ENCODE measurements at regions not wholly inside any gene's neighbourhood (a gene's known extent, or its start where the extent isn't known, plus 50 kb on each side); places are given as distances from the start of the nearest gene placed in this dataset.
"Not testable (repeated sequence)": the region's sequence is repeated elsewhere in the genome, so short reads cannot be mapped to it uniquely, and the experiment has no call there.

DNA sequence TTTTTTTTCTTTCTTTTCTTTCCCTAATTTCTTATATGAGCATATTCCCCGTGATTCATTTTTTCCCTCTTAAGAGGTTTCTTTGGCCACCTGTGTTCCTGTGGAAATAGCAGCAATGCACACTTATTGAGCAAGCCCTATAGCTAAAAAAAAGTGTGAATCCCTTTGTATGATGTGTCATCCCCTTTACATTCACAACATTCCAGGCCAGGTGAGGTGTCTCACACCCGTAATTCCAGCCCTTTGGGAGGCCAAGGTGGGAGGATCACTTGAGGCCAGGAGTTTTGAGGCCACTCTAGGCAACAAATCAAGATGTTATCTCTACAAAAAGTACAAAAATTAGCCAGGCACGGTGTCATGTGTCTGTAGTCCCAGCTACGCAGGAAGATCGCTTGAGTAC, 700.4 kb upstream of the TBX3 start:
- DNase-seq, result no peak

DNA sequence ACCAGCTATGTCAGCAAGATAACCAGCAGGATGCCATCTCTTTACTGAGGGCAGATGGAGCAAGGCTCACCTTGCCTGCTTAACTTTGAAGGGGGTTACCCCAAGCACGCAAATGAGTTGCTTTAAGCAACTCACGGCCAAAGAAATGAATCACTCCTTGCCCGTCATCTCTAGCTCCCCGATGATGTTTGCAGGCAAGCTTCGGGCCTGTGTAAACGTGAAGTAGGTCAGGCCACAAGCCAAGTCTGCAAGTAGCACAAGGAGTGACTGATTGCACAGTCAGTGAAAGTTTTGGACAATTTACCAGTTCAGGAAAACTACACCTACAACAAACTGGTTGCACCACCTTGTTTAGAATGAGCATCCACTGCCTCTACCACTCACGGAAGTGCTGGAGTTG, 699.7 kb upstream of the TBX3 start:
- no peak for DNase-seq

DNA sequence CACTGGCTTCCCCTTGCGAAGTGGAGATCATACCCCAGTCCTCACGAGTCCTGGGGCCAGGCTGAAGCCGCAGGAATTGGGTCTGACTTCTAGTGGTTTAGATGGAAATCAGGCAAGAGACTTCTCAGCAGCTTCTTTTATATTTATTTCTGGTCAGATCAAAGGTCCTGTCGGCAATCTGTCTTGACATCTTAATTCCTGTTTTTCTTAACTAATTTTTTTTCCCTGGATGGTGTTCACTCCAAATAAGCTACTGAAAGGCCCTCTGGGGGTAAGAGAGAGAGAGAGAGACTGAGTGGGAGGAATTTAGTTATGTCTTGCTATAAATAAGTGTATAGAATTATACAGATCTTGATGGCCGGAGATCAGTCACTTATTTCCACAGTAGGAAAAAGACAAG, 698.7 kb upstream of the TBX3 start:
- DNase-seq, result no peak

DNA sequence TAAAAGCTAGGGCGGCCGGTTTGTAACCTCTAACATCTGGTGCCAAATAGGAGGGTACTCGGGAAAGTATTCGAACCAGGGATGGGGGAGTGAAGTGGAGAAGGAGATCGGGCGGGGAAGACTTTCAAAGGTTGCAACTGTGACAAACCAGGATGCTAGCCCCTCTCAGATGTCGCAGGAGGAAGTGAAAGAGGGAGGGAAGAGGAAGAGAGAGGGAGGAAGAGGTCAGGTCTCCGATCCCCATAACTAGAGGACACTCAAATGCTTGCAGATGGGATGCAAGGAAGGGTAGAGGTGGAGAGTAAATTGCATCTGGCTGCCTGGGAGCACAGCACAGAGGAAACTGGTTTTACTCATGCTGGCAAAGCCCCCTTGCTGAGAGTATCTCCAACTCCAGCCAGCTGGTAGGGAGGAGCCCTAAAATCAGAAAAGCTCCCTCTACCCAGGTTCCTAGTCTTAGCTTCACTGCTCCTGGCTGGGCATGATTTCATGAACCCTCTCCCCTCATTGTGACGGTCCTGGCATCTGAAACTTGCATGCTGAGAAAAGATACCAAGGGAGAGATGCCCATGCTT, 696.7 kb upstream of the TBX3 start:
- no peak for DNase-seq

DNA sequence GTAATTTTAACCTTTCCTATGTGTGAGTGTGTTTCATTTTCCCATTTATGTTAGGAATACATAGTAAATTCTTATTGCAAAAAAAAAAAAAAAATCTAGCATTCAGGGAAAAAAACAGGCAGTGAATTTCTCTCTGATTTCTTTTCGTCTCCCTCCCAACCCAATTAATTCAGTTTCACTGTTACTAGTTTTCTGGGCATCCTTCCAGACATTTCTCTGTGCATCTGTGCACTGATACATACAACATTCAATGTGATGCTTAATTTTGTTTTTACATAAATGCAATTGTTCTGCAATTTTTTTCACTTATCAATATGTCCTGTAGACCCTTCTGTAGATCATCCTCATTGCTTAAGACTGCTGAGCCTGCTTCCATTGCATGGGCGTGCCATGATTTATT, 694.3 kb upstream of the TBX3 start:
- DNase-seq, result no peak

DNA sequence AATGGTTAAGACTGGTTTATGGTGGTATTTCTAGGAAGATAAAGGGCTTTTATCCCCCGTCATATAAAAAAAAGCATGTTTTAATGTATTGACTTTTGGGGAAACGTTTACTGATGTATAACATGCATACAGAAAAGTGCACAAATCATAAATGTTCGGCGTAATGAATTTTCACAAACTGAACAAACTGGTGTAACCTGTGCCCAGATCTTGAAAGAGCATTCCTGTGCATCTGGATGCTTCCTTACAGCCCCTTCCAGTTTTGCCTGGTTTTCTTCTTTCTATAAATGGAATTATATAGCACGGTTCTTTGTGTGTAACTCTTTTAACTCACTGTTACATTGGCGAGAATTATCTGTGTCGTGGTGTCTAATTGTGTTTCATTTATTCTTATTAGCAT, 693.8 kb upstream of the TBX3 start:
- DNase-seq, result no peak

DNA sequence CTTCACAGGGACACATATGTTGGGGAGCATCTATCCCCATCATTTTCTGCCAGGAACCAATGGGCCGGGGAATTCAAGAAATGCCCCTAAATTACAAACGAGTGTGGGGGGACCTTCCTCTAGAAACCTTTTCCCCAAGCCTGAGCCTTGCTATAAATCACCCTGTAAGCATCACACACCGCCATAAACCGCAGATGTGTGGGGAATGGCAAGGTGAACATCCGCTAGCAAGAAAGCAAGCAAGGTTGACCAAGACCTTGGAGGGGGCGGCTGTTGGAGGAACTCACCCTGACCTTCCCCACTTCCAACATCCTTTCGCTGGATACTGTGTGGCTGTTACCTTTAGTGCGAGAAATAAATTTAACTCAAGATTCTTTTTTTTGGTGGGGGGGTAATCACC, 693.3 kb upstream of the TBX3 start:
- DNase-seq, result no peak

DNA sequence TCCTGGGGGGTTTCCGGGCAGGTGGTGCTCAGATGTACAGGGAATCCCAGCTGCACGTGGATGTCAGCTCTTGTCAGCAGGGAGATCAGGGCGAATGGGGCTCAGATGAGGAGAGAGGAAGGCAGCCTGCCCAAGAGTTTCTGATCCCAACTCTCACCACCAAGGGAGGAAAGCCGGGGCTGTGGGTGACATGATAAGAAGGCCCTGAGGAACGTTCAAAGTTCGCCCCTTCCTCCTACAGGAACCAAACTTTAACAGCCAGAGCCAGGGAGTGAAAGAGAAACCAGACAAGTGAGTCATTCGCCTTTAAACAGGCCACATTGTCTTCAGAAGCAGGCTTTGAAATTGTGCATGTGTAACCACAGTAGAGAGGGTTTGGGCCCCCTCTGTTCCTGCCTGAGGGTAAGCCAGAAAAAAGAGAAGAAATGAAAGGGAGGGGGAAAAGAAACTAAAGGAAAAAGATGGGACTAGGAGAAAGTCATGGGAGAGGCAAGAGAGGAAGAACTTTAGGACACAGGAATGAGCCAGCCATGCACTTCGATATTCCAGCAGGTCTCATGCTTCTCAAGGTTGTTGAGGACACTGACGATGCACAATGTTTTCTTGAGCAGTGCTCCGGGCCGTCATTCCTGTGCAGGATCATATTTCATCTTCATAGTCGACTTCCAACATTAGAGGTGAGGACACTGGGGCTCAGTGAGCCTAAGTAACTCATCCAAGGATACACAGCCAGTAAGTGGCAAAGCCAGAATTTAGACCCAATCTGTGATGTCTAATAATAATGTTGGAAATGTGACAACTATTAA, 691.4 kb upstream of the TBX3 start:
- DNase-seq, result peak; percentile 96

DNA sequence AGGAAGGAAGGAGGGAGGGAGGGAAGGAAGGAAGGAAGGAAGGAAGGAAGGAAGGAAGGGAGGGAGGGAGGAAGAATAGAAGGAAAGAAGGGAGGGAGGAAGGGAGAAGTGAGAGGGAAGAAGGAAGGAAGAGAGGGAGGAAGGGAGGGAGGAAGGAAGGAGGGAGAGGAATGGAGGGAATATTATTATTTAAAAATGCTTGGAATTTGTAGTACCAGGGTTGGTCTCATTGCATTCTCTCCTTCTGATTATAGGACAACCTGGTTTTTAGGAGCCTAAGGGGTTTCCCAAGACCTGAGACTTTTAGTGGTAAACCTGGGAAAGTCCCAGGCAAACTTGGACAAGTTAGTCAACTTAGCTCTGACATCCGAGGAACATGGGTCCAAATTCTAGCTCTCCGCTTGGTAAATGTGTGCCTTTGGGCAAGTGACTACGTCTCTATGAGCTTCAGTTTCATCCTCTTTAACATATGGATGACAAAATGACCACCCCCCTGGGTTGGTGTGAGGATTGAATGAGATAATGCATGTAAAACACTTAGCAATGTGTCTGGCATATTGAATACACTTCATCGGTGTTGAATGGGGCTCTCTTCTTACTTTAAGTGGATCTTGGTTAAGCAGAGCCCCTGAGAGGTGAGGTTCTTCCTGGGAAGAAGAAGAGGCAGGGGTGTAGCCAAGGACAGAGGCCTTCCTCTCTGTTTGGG, 690.7 kb upstream of the TBX3 start:
- DNase-seq, result no peak

DNA sequence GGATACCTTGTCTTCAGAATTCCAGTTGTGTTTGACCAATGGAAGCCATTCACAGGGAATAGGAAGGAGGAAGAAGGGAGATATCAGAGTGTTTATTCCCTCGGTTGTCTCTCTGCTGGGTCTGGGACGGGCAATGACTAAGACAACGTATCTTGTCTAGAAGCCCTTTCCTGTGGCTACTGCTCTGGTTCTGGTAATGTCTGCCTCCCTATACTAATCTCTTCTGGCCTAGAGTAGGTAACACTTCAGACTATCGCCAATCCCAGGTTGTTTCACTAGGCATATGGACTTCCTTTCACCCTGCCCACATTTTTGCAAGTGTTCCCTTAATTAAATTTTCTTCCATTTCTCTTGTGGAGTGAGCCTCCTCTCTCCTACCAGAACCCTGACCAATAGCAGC, 687.7 kb upstream of the TBX3 start:
- no peak for DNase-seq

DNA sequence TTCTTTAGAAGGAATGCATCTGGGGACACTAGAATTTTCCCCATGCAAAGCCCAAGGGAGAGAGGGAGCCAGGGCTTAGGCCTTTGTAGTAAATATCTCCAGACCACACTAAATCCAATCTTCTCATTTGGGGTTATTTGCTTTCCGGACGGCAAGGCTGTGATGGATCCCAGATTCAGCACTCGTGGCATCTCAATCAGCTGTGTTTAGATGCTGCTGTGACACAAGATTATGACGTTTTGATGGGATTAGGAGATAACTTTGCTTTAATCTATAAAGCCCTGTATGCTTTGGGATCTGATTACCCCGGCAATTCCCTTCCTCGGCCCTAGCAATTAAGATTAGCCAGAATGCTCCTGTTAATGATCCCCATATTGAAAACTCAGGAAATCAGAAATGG, 686.7 kb upstream of the TBX3 start:
- DNase-seq, result no peak

DNA sequence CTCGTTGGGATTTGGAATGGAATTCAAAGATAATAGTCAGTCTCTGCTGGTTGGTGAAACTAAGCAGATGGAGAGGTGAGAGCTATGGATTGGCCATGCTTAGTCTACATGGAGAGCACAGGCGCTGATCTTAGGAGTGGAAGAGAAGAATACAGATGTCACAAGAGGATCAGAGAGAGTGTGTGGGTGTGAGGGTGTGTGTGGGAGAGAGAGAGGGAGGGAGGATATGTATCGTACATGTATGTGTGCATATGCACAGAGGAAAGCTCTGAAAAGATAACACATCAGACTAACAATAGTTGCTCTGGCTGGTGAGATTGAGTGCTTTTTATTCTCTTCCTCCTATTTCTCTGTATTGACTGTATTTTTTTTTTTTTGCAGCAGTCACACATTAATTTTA, 686.2 kb upstream of the TBX3 start:
- no peak for DNase-seq

DNA sequence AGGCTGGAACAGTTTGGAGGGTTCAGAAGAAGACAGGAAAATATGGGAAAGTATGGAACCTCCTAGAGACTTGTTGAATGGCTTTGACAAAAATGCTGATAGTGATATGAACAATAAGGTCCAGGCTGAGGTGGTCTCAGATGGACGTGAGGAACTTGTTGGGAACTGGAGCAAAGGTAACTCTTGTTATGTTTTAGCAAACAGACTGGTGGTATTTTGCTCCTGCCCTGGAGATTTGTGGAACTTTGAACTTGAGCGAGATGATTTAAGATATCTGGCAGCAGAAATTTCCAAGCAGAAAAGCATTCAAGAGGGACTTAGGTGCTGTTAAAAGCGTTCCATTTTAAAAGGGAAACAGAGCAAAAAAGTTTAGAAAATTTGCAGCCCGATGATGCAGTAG, 682.3 kb upstream of the TBX3 start:
- not testable (repeated sequence) for DNase-seq

DNA sequence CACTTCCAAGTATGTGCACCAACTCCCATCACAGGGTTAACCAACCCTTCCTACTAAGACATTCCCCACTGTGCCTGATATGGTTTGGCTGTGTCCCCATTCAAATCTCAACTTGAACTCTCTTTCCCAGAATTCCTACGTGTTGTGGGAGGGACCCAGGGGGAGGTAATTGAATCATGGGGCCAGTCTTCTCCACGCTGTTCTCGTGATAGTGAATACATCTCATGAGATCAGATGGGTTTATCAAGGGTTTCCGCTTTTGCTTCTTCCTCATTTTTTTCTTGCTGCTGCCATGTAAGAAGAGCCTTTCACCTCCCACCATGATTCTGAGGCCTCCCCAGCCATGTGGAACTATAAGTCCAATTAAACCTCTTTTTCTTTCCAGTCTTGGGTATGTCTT, 681.8 kb upstream of the TBX3 start:
- DNase-seq, result not testable (repeated sequence)

DNA sequence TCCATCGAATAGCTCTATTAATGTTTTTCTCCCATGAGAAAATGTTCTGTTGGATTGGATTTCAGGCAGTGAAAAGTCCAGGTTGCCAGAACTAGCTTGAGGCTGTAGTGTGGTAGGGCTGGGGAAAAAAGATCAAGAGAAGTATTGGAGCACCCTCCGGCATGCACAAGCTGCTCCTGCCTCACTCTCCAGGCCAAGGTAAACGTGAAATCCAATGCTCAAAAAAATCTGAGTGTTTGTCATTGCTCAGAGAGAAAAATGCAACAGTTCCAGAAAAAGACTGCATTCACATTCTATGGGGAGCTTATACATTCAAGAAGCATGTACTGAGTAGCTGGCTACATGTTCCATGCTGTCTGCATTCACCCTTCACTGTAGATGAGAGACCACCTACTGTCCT, 680.9 kb upstream of the TBX3 start:
- no peak for DNase-seq

DNA sequence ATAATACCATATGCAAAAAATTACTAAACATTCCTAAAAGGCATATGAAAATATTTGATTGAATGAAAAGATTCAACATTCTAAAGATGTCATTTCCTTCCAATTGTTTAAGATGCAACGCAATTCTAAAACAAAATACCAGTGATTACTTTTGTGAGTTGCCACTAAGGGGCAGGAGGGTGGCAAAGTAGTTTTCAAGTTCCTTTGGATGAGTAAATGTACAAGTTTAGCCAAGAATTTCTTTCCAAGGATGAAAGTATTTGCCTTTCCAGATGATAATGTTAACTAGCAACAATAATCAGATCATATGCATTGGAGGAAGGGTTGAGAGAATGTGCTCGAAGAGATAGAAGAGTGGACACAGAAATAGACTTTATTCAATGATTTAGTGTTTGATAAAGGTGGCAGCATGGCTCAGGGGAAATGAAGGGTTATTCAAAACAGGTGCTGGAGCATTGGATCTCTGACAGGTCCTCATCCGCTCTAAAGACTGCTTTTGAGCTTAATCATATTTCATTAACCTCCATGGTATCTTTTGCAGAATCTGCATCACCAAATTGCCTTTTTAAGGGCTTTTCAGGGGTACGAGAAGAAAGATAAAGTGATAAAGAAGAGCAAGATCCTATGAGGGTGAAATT, 678.5 kb upstream of the TBX3 start:
- no peak for DNase-seq

DNA sequence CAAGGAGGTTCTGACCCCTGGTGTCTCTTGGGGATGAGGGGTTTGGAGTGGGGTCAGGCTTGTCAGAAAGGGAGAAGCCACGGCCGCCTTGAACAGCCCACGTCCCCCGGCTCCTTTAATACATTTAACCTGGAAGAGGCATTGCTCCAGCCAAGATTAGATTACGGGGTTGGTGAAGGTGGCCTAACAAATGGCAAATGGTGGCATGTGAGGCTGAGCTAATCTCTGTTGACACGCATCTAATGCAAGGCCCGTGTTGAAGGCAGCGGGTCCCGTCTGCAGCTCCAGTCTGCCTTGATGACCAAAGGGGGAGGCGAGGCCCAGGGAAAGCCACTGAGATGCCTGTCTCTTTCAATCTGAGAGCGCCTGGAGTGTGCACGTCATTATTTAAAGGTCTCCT, 673.7 kb upstream of the TBX3 start:
- DNase-seq, result no peak

DNA sequence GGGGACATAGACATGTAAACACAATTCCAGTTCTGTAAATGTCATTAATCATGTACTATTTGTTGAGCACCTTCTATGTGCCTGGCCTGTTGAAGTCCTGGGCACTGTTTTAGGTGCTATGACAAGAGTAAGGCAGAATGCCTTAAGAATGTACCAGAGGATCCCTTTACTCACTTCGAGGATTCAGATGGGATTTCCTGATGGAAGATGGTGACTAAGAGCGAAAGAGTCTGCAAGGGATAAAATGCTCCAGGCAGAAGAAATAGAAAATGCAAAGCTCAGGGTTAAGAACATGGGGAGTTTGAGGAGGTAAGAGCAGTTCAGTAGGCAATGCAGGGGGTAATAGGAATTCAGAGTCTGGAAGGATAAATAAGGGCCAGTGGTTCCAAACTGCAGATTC, 671.3 kb upstream of the TBX3 start:
- no peak for DNase-seq

DNA sequence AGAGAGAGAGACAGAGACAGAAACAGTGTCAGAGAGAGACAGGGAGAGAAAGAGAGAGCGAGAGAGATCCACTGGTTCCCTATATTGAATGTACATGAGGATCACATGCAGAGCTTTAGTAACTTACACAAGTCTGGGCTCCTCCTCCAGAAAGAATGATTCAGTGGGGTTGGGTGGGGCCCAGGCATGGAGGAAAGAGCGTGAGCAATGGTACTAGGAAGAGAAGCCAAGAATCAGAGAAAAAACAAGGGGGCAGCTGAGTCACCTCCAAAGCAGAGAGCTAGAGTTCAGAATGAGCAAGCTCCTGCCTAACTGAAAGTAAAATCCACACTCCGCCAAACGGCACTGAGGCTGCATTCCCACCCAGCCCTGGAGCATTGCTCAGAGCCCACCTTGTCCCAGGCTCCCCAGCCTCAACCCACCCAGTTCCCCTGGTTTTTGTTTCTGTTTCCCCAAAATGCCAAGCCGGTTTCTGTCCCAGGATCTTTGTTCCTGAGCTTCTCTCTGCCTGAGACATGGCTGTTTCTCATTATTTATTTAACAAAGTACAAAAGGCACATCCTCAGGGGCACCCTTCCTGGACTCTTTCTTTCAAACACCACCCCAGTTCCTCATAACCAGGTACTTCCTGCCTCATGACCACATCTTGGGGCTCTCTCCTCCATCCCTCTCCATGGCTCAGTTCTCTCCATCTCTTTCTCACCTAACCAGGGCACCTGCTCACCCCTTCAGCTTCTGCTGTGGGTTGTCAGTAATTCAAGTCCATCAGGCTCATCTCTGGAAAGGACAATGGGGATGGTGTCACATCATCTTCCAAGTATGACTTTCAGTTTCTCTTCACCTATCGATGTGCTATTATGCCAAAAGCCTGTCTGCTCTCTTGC, 670.3 kb upstream of the TBX3 start:
- DNase-seq, result peak; percentile 75

DNA sequence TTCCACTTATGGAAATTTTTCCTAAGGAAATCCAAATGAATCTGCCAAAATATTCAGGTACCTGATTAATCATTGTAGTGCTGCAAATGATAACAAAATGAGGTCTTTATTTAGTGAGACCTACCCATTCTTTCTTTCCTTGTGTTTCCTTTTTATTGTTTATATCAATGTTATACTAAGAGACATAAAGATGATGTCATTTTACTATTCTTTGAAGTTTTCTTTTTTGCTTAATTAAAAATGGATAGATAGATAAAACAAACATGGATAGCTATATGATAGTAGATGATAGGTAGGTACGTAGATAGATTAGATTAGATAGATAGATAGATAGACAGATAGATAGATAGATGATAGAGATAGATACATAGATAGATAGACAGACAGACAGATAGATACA, 669.5 kb upstream of the TBX3 start:
- no peak for DNase-seq

DNA sequence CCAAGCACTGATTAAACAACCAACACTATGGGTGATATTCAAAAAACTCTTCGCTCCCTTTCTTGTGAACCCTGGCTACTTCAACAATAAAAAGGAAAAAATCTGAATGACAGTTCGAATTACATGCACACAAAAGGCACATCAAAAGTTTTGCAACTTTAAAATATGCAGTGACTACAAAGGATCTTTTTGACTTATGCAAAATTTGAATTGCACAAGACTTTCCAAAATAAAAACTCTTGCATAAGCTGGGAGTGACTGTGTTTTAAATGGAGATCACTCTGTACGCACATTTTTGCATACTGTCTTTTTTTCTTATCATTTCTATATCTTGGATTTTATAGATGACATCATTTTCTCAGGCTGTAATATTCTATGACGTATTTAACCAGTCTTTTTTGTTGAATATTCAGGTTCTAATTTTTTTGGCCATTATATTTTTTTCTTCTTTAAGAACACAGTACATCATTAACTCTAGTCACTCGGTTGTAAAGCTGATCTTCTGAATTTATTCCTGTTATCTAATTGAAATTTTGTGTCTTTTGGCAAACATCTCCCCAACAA, 667.6 kb upstream of the TBX3 start:
- DNase-seq, result no peak

DNA sequence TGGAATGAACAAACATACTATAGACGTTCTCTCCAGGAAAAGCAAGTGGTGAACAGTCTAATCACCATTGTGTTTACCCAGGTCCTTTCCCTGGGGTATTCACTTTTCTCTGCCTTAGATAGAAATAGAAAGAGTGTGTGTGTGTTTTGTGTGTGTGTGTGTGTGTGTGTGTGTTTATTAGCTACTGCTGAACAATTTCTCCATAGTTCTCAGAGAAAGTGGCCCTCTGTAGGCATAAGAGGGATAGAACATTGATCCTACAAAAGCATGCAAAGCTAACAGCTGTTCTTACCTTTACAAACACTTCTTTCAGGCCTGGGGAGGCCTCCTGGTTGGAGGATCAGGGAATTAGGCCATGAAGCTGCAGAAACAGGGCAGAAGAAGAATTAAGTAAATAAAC, 665.7 kb upstream of the TBX3 start:
- DNase-seq, result no peak

DNA sequence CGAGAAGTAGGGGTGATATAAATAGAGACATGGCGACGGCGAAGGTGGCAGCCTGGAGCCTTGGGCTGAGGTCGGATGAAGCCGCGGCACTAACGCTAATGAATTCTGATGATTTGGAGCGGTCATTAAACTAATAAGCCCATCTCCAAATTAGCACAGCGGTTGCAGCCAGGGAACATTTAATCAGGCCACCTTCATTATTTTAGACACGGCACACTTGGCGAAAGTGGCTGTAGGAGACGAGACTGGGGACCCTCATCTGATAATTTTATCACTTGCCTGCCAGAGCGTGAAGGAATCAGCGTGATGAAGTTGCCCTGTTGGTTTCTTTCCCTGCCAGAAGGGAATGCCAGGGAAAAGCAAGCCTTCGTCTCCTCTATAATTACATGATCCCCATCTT, 664.3 kb upstream of the TBX3 start:
- no peak for DNase-seq
